Right renal cortex interstitium (tissue), 3 donors: ENCODE measurements at regions not wholly inside any gene's neighbourhood (a gene's known extent, or its start where the extent isn't known, plus 50 kb on each side); places are given as distances from the start of the nearest gene placed in this dataset.
"Not testable (repeated sequence)": the region's sequence is repeated elsewhere in the genome, so short reads cannot be mapped to it uniquely, and the experiment has no call there.

Source experiments
- DNase-seq, 3 donors: peaks; one replicate each; pipeline ENCODE4 v3.0.0-alpha.2; 2013; ENCODE audit warnings: low read depth in 3 of 3, low spot score in 2 of 3

DNA sequence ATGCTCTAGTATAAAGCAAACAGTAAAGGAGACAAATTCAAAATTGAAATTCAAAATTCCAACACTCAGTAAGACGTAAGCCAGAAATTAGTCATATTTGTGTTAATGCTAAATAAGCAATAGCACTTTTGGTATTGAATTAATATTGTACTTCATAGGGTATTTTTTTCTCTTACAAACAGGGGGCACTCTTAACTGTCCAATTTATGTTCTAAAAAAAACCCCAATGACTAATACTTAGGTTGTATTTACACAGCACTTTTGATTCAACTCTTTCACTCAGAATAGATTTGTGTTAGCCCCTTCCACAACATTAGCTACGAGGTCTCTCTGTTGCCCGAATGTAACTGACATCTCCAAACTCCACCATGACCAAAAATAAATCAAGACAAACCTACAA lies 284.9 kb upstream of the COBL start:
- no peak for DNase-seq

DNA sequence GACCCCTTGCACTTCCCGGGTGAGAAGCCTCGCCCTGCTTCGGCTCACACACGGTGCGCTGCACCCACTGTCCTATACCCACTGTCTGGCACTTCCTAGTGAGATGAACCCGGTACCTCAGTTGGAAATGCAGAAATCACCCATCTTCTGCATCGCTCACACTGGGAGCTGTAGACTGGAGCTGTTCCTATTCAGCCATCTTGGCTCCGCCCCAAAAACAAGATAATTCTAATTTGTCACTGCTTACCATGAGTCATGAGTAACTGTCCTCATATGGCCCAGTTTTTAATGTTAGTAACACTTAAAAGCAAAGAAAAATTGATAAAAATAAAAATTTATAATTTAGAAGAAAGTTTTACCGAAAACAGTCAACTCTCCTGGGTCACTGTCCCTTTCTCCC lies 283.3 kb upstream of the COBL start:
- not testable (repeated sequence) for DNase-seq

DNA sequence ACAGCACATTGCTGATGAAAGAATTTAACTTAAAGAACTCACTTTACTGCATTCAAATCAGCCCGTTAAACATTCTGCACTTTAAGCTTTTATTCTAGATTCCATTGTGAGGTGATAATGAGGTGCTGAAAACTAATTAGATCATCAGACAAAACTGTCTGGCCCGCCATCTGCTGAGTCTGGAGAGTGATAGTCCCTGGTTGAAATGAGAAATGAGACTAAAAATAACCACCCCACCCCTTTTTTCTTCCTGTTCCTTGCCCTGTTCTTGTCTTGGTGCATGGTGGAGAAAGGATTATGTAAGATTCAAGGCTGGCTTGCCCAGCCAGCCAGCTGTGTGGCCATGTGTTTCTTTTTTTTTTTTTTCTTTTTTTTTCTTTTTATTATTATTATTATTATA lies 277.0 kb upstream of the COBL start:
- DNase-seq: no peak

DNA sequence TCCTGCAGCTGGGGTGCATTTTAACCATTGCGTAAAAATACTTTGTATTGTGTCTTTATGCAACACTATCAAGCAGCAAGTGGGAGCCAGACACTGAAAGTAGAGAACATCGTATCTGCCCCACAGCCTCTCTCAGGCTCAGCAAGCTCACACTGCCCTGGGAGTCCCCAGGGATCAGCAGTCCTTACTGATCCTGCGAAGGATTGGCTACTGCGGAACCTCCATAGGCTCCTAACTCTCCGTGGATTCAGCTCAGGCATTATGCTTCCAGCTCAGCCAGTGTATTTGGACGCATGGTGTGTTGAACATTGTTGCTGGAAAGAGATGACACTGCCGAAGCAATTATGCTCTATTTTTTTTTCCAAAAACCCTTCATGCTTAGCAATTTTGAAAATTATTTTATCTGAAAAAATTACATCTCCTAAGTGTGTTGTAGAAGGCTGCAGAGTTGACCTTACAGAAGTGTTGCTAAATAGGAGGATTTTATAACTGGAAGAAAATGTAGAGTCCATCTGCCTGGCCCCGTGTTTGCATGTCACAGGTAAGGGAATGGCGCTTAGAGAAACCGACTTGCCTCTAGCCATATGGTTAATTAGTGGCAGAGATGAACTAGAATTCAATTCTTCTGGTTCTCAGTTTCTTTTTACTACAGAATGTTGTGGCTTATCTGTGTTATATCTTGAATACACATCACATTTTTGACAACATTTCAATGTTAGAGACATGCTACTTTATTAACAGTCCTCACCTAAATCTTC lies 276.4 kb upstream of the COBL start:
- no peak for DNase-seq

DNA sequence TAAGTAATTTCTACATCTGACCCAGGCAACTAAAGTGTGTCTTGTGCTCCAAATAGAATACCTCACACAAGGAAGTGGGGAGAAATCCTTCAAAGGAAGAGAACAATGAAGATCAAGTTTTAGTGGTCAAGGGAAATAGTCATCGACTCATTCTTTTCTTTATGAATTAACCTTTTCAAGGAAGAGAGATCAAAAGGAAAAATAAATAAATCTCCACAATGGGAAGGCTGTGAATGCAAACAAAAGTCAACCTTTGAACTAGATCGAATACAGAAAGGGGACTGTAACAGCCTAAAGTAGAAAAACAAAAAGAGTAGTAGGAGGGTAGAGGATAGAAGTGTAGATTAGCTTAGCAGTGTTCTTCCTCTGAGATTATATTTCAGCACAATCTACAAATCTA lies 274.6 kb upstream of the COBL start:
- DNase-seq: no peak

DNA sequence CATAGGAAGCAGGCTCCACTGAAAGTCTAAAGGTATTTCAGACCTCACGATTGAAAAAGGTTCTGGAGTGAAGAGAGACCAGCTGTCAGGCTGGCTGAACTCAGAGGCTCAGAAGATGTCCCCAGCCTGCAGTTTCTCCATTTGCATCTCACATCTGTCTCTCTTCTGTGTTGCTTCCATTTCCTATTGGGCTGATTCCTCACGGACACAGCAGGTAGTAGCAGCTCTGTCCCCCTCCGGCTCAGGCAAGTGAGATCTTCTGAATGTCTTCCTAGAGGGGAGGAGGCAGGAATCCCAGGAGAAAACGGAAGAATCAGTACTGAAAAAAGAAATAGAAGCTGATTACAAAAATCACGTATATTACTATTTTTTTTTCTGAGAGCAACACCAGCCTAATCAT lies 274.1 kb upstream of the COBL start:
- no peak for DNase-seq

DNA sequence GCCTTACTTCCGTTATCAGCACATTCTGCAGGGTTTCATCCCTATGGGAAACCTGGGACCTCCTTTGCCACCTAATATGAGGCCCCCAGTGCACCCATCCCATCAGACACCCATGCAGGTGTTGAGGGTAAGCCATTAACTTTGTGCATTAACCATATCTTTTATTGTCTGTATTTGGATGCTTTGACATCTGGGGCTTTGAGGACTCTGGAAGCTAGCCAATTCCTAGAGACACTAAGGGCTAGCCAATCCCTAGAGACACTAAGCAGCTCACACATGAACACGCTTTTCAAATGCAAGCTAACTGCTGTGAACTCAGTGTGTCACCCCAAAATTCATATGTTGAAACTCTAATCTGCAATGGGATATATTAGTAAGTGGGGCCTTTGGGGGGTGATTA lies 272.5 kb upstream of the COBL start:
- no peak for DNase-seq

DNA sequence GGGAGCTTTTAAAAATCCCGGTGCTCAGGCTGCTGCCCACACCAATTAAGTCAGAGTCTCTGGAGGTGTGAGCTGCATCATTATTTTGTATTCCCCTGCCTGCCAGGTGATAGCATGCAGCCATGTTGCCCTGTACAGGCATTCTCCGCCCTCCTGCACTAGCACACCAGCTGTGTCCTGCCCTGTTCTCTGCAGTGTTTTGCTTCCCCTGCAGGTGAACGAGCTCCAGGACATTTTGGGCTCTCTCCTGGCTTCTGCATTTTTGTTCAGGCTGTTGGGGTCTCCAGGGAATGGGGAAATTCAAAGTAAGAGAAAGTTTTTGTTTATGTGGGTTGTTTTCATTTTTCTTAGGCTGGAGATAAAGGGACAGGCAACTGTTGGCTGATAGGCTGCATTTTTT lies 271.0 kb upstream of the COBL start:
- no peak for DNase-seq

DNA sequence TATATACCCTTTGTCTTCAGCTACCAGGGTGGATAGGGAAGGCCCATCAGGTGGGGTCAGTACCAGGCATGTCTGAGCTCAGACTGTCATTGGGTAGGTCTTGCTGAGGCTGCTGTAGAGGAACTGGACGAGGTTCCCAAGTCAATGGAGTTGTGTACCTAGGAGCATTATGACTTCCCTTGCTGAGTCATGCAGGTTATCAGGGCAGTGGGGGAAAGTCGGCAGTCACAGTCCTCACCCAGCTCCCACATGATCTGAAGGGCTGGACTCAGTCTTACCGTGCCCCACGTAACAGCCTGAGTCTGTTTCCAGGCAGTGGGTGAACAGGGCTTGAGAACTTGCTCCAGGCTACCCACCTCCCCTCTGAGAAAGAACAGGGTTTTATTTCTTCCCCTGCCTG lies 260.8 kb upstream of the COBL start:
- DNase-seq: no peak

DNA sequence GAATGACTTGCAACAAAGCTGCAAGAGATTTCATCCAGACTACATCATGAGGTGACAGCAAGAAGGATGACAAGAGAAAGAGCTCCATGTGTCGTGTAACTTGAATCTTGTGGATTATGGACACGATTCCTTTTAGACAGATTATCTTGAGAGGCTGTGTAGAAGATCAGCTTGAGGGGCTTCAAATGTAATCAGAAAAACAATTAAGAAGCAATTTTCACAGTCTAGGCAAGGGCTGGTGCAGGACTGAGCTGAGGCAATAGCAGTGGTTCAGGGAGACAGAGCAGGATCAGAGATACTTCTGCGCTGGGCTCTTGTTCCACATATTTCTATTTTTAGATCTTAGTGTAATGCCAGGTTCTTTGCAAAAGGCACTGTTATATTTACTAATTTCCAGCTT lies 253.0 kb upstream of the COBL start:
- no peak for DNase-seq

DNA sequence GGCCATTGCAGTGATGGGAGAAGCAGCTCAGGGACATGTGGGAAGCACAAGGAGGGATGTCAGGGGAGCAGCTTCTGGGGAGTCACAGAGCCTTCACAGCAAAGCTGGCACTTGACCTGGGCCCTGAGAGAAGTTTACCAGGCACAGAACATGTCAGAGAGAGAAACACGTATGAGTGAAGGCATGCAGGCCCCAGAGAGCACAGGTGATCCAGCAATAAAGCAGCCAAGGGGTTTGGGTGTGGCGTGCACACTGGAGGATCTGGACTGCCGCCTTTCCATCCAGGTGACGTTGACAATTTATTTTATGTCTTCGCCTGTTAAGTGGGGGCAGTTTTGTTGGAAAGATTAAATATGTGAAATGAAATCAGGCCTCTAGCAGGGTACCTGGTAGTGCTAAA lies 252.6 kb upstream of the COBL start:
- DNase-seq: no peak

DNA sequence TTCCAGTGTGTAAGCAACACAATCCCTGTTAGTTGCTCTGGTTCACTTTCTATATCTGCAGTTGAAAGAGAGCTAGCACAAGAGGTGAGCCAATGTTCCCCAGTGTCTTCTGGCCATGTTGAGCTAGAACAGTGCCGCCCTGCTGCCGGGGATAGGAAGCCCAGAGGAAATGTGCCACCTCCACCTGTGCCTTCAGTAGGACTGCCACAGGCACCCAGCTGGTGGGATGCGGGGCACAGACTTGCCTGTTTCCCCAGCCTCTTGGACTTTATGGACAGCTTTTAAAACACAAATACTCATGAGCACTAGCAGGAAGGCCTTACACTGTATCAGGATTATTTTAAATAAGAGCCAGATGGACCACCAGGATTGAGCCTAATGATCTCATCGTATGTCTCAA lies 234.5 kb upstream of the COBL start:
- no peak for DNase-seq

DNA sequence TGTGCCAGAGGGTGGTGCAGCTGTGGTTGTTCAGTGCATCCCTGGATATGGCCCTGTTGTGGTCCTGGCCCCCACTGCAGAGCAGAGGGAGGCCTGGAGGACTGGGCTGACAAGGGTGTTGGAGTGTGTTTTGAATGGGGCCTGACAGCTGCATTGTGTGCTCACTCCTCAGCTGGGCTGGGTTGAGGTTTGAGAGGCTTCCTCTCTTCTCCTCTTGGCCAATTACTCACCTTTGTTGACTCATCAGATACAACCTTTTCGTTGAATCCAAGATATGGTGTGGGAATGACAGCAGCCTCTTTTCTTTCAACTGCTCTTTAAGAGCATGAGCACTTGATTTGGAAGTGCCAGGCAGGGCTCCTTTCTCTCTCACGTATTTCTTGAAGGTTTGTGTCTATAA lies 228.5 kb upstream of the COBL start:
- DNase-seq: no peak

DNA sequence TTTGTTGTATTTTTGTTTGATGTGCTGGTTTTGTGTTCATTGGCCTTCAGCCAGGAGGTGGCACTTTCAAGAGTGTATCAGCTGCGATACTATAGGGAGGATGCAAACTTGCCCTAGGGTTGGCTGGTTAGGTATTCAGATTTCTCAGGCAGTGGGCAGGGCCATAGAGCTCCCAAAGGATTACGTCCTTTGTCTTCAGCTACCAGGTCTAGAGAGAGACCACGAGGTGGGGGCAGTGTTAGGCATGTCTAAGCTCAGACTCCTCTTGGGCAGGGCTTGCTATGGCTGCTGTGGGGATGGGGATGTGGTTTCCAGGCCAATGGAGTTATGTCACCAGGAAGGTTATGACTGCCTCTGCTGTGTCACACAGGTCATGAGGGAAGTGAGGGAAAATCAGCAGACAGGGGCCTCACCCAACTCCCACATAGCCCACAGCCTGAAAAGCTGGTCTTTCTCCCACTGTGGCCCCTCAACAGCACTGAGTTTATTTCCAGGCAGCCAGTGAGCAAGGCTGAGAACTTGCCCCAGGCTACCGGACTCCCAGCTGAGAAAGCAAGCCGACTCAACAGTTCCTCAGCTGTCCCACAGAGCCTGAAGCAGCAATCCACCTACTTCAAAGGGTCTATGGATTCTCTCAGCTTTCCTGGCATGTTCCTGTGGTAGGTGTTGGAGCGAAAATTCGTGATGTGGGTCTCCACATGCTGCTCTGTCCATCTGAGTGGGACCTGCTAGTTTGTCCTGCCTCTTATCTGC lies 227.4 kb upstream of the COBL start:
- no peak for DNase-seq

DNA sequence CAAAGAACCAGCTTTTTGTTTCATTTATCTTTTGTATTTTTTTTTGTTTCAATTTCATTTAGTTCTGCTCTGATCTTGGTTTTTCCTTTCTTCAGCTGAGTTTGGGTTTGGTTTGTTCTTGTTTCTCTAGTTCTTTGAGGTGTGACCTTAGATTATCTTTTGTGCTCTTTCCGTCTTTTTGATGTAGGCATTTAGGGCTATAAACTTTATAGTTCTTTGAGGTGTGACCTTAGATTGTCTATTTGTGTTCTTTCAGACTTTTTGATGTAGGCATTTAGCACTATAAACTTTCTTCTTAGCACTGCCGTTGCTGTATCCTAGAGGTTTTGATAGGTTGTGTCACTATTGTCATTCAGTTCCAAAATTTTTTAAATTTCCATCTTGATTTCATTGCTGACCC lies 224.3 kb upstream of the COBL start:
- DNase-seq: not testable (repeated sequence)

DNA sequence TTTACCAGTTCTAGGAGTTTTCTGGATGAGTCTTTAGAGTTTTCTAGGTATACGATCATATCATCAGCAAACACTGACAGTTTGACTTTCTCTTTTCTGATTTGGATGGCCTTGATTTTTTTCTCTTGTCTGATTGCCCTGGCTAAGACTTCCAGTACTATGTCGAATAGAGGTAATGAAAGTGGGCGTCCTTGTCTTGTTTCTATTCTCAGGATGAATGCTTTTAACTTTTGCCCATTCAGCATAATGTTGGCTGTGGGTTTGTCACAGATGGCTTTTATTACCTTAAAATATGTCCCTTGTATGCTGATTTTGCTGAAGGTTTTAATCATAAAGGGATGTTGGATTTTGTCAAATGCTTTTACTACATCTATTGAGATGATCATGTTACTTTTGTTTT lies 223.2 kb upstream of the COBL start:
- no peak for DNase-seq

DNA sequence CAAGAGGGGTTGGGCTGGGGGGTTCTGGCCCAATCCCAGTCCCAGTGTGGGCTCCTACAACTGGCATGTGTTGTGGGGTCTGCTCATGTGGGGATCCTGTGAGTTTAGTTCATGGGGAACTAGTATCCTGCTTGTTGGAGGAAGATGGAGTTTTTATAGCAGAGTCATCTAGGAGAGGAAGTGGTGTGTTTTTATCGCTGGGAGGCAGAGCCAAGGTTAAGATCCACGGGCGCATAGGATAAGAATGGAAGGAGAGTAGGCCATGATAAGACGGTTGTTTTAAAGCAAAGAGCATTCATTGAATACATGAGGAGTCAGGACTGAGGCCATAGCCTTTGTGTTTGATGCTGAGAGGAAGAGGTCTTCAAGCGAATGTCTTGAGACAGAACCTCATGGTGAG lies 211.6 kb upstream of the COBL start:
- no peak for DNase-seq

DNA sequence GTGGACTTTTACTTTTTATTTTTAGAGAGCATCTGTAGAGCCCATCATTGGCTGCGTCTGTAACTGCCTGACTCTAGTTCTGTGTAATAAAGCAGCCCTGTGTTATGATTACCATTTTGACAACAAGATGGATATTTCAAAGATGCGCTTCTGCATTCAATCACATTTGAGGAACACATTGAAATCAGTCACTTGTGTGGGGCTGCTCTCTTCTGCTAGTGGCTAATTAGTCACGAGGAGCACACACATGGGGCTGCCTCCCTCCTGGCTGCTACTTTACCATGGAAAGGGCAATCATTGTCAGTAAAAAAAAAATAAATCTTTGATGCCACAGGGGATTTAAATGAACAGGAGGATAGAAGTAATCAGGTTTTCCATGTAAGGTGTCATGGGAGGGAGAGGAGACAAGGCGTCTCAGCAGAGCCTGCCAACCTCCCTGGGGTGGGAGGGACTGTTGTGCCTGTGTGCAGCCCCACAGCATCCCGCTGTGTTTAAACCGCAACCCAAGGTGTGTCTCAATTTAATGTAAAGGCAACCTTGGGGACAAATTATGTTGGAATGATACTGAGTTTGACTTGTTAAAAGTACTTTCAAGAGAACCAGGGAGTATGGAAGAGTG lies 205.2 kb upstream of the COBL start:
- DNase-seq: no peak

DNA sequence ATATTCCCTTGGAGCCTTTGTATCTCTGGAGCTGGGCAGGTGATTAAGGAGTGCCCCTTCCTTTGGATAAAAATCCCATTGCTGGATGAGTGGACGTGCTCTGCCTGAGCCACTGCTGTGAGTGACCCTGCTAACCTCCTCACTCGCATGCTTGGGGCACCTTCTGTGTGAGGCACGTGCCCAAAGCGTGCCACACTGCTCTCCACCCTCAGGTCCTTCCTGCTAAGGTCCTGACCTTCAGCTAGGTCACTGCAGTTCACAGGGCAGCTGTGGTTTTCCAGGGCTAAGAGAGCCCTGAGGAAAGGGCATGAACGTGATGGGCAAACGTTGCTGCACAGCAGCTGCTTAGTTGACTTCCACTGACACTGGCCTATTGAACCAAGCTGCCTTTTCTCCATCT lies 204.4 kb upstream of the COBL start:
- no peak for DNase-seq

DNA sequence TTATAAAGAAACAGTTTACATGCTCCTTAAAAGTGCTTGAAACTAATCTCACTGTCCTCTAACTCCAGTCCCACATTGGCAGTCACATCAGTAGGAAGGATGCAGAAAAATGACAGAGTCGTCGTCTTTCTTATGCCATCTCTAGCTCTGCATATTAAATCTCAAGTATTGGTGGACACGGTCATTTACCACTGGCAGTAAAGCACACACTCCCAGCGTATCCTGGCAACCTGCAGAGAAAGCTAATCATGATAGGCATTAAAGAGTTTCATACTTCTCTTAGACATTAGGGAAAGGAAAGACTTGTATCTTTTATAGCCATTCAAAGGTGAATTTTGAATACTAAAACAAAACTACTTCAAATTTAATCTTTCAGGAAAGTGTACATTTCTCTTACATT lies 202.0 kb upstream of the COBL start:
- no peak for DNase-seq

DNA sequence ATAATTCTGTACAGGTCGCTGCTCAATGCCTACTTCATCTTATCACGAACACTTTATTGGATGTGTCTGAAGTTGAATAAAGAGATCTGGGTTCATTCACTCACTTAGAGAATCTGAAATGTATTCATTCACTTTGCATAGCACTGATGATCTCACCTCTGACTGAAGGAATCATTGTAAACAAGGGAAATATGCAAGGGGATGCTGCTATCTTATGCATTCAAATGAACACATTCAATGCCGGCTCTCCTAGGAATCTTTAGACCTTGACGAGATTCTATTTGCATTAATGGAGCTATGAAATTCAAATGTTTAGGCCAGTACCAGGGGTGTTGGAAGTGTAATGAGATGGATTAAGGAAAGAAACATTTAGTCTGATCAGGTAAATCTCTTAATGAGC lies 200.6 kb upstream of the COBL start:
- no peak for DNase-seq

DNA sequence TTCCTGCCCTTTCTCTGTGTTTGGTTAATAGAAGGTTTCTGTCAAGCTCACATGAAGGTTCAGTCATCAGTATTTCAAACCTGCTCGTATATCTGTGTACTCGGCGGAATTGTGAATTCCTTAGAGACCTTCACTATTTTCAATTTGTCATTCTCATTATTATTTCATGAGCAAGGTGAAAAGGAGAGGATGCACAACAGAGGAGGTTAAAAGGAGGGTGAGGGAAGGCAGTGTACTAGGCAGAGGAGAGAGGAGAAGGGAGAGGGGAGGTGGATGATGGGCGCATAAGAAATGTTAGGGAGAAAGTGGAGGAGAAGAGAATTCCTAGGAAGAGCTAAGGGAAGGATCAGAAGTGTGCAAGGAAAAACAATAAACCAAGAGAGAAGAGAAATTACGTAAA lies 185.0 kb upstream of the COBL start:
- no peak for DNase-seq
